Stimulated activated CD4-positive, alpha-beta T cell treated with anti-CD3 and anti-CD28 coated beads, TNF-alpha, amount 100 ng/mL, for 1 hour (primary cell): ENCODE measurements at regions not wholly inside any gene's neighbourhood (a gene's known extent, or its start where the extent isn't known, plus 50 kb on each side); places are given as distances from the start of the nearest gene placed in this dataset.

Experiments
- DNase-seq, 3 donors: peaks; one replicate each; pipeline ENCODE4 v3.0.0-alpha.2; 2020; ENCODE audit warnings: low read depth in 3 of 3, low spot score in 1 of 3

DNA sequence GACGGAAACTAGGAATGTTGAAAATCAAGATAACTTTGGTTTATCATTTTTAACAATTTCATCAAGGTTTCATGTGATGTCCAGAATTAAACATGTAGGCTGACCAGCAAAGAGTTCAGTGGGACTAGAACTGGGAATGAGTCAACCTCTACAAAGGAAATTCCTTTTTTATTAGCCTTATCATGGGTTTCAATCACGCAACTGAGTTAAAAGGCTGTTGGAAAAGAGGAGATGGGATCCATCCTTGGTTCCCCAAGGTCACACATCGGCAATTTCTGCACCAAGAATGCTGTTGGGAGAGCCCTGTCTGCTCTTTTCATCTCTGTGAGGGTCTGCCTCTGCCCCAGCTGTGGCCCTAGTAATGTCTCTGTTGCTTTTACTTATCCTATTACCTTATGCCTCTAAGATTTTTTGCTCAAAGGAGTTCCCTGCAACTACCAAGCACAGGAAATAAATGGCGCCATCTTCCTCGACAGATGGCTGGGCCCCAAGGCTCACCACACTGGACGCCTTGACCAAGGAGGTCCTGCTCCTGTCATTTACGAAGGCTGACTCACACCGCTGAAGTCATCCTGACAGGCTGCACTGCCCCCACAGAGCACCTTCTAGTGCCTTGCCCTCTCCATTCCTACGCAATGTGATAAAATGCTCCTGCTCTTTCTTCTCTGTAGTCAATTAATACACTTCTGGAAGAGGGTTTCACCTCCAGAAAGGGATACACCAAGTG is 367.4 kb downstream of the GXYLT1 start:
- no peak for DNase-seq

DNA sequence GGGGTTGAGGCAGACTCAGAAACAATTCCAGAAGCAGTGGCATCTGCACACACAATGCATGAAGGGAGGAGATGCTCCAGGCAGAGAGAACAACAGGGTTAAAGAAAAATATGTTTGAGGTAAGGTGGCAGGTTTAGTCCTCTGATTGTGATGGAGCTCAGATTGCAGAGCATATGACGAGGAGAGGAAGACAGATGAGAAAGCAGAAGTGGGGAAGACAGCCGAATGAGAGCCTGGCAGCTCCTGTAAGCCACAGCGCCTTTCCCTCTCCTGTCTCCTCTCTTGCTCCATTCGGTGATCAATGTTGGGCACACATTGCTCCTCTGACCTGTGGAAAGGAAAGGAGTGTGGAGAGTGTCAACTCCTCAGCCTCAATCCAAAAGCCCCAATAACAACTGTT is 372.2 kb downstream of the GXYLT1 start:
- no peak for DNase-seq

DNA sequence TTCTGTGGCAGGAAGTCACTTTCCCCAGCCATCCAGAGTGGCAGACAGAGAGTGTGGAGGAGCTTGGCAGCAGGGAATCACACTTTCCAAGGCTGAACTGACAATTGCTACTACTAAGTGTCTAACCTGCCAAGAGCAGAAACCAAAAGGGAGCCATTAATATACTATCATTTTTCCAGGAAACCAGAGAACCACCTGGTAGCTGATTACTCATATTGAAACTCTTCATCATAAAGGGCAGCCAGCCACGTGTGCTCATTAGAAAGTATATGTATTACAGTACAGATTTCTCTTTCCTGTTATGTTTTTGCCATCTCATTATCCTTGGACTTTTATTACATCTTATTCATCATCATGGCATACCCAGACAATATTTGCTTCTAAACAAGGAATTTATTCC is 374.9 kb downstream of the GXYLT1 start:
- DNase-seq, result no peak

DNA sequence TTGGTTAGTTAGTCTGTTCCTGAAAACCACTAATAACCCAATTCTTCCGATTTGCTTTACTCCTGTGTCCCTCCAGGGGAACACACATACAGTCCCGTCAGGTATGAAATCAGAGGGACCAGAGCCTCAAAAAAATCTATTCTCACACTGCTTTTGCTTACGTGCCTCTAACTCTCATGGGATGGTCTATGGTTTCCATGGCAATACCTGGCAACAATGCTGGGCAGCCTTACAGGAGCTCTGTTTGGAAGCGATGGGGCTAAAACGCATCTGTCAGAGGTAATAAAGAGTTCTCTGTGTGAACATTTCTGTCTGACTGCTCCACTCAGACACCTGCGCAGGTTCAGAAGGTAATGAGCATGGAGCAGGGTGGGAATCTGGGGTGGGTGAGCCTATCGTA is 376.2 kb downstream of the GXYLT1 start:
- DNase-seq, result no peak

DNA sequence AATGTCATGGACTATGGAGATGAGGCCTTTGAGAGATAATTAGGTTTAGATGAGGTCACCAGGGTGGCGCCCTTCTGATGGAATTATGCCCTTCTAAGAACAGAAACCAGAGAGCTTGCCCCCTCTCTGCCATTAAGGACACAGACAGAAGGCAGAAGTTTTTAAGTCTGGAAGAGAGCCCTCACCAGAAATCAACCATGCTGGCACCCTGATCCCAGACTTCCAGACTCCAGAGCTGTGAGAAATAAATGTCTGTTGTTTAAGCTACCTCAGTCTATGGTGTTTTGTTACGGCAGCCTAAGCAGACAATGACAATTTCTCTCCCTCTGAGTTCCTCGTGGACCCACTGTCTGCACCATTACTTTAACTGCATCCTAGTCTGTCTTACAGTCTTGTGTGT is 382.0 kb downstream of the GXYLT1 start:
- DNase-seq, result no peak

DNA sequence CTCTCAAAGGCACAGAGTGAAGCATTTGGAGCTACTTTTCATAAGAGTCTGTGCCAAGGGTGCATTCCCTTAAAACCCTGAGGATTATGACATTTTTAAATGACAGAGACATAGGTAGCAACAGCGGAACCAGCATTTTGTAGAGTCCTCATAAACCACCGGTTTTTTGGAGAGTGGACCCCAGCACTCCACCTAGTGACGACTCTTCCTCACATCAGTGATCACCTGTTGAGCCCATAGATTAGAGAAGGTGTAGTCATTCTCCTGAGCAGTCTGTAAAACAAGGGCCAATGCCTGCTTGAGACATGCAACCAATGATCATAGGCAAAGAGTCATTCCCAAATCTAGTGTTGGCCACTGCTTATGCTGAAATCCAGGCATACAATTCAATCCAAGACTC is 399.1 kb downstream of the GXYLT1 start:
- DNase-seq, result no peak

DNA sequence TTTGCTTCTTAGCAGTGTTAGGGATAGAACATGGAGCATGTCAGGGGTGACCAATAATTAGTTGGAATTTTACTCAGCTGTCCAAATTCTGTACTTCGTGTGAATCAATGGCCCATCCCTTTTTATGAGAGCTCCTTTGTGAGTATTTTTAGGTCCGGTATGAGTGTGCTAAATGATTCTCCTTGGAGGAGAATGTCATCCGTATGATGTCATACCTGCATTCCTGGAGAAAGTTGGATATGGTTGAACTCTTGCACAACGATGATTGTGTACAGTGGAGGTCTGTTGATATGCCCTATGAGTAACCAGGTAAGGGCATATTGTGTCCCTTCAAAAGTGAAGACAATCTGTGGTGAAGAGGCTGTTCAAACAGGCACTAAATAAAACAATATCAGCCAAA is 400.8 kb downstream of the GXYLT1 start:
- no peak for DNase-seq

DNA sequence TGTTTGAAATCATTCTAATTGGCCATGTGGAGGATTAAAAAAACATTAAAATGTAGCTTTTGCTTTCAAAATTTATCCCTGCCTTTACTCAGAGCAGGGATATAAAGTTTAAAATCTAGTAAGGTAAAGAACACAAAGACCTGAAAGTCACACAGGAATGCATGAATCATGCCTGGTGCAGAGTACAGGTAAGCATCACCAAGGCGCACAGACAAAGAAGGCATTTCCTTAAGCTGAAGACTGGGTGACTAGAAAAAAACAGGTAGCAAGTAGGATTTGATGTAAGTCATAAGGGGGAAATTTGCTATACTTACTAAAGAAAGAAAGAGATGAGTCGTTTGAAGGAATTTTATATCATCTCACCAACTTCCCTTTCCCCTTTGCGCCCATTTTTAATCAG is 405.6 kb downstream of the GXYLT1 start:
- DNase-seq, result no peak

DNA sequence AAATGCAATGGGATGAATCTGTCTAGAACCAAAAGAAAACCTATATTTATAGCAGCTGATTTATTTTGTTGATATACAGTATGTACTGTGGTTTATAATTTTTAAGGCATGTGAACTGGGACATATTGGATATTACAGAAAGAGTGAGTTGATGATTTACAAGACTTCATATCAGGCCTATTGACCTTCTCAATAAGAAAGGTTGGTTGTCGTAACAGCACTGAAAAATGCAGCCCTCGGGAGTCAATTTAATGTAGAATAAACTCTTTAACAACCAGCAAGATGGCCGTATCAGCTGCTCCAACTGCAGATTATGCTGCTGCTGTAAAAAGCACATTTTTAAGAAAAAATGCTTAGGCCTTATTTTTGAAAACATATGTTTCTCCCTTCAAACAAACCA is 407.3 kb downstream of the GXYLT1 start:
- DNase-seq, result no peak

DNA sequence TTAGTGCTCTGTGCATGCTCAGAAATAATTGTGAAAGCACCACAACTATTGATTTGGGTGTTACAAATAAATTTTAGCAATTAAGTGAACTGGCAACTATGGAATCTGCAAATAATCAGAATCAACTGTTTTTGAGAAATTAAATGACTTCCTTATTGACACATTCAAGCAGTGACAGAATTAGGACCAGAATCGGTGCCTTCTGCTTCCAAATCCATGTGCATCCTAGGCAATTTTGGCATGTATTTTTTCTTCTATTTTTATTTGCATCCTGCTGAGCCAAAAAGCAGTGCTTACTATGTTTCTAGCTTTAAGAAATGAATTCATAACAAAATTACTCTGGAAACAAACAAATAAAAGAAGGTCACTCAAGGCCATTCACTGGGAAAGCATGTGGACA is 408.2 kb downstream of the GXYLT1 start:
- DNase-seq, result no peak

DNA sequence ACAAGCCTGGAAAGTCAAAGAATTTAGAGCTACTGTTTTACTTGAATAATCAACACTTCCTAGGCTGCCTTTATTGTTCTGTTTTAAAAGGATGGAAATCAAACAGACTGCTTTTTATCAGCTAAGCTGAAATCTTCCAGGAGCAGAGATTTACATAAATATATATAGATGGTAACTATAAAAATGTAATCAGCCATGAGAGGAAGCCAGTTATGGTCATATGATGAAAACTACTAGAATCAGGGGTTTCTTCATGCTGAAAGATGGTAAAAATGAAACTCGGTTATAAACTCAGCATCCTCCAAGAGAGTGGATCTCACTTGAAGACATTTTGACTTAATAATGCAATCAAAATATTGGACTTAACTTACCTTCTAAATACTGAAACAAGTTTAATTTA is 413.0 kb downstream of the GXYLT1 start:
- no peak for DNase-seq

DNA sequence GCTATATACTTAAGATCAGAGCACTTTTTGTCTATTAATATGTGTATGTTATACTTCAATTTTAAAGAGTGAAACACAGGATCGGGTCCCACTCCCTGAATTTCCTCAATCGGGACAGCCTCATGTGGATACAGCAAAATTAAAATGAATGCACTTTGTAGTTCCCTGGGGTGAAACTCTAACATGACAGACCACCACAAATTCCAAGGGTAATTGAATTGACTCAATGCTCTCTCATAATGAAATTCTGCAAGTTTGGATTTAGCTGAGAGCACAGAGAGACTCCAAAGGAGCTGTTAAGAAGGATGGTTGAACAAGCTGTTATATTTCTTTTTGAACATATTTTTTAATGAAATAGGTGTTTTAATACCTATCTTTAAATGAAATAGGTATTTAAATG is 413.6 kb downstream of the GXYLT1 start:
- no peak for DNase-seq

DNA sequence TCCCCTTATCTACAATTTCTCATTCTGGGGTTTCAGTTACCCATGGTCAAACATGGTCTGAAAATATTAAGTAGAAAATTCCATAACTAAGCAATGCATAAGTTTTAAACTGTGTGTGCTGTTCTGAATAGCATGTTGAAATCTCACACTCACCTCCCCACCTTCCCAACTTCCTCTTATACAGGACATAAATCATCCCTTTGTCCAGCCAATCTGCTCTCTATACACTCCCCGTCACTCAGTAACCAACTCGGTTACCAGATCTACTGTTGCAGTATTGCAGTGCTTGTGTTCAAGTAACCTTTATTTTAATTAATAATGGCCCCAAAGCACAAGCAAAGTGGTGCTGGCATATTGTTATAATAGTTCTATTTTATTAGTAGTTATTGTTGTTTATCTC is 420.5 kb downstream of the GXYLT1 start:
- no peak for DNase-seq

DNA sequence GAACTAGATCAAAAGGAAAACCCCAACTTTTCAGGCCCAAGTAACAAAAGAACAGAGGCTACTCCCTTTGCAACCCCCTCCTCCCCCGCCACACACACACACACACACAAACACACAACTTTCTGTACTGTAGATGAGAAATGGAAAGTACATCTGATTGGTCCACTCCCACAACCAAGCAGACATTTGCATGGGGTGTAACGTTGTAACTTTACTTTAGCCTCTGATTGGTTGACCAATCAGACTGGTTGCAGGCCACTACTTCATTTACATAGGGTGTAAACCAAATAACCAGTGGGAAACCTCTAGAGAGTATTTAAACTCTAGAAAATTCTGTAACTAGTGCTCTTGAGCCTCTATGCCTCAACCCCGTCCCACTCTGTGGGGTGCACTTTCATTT is 425.5 kb downstream of the GXYLT1 start:
- DNase-seq, result no peak

DNA sequence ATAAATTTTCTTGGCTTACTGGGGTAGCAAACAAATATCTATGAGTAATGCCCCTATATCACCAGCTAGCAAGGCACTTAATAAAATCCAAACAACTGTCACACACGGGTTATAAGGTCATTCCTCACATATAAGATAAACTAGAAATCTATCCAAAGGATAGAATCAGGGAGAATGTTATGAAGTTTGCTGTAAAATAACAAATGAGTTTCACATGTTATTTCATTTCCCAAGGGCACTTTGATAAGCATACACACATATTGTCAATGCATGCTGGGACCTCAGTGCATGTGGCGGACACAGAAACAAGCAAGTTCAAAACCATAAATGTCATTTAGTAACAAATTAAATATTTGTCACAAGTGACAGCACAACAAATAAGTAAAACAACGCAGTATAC is 429.4 kb downstream of the GXYLT1 start:
- no peak for DNase-seq

DNA sequence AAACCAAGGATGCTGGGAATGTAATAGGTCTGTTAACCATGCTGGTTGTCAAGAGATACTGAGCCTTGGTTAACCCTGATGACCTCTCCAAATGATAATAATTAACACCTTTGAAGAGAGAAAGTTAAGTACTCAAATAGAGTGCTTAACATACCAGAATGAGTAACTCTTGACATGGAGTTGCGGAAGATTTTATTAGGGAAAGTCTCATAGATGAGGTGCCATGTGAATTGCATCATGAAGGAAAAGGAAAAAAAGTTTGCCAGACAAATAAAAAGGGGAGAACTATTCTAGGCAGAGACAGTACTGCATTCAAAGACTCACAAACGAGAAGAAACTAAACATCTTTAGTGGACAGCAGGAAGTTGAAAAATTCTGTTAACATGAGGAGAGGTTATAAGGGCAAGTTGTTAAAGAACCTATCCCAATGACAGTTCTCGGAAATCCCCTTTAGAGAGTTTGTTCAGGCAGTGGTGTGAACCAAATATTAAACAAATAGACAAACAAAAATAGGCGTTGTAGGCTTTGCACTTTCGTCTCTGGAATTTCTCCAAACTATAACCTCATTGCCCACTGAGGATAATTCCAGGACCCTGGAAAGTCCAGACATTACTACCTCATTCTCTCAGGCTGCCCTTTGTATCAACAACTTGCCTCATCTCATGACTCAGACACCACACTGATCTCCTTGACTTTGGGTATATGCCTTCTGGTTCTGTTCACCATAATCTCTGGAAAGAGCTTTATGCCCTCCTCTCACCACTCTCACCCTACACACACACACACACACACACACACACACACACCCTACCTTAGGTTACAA is 435.0 kb downstream of the GXYLT1 start:
- DNase-seq, result no peak

DNA sequence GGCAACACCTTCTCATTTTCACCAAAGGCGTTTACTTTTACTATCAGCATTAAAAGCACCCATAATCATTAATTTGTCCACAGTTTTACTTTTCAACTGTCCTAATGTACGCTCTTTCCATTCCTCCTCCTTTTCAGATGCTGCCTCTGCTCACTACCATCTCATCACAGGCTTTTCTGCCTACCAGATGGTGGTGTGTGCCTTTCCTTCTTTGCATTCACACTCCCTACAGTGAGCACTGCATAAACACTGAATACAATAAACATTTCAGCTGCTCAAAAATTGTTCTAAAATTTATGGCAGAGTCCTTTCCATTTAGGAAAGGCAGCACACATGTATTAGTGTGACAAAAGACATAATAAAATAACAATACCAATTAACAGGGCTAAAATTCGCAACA is 435.7 kb downstream of the GXYLT1 start:
- no peak for DNase-seq

DNA sequence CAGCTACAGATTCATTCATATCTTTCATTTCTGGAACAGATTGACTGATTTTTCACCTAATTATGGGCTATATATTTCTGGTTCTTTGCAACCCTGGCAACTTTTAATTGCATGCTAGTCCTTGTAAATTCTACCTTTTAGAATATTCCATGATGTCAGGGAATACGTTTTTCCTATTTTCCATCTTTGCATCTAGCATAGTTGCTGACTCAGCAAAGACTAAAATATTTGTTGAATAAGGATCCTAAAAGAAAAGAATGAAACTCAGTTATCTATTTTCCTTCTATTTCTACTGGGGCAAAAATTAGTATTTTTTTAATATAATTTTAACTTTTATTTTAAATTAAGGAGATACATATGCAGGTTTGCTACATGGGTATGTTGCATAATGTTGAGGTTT is 438.3 kb downstream of the GXYLT1 start:
- no peak for DNase-seq

DNA sequence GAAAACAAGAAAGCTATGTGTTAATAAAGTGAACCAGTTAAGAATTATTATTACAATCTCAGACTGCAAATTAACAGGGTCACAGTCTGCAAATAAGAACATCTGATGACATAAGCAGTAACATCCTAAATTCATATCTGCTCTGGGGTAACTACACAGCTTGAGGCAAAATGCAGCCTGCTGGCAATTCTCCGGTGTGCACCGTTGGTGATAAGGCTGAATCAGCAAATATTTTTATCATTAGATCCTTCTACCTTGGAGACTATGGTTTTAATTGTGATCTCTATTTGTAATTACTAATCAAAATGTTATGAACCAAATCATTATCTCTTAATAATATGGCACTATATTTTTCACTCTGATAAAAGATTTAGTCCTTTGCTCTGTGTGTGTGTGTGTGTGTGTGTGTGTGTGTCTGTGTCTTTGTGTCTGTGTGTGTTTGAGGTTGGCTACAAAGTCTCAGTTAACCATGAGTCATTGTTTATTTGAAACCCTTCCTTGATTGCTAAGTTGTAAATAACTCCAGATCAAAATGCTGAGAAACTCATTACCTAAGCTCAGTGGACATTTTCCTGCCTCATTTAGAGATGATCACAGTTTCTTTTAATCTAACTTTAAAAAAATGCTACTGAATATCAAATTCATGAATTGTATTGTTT is 442.6 kb downstream of the GXYLT1 start:
- DNase-seq, result no peak

DNA sequence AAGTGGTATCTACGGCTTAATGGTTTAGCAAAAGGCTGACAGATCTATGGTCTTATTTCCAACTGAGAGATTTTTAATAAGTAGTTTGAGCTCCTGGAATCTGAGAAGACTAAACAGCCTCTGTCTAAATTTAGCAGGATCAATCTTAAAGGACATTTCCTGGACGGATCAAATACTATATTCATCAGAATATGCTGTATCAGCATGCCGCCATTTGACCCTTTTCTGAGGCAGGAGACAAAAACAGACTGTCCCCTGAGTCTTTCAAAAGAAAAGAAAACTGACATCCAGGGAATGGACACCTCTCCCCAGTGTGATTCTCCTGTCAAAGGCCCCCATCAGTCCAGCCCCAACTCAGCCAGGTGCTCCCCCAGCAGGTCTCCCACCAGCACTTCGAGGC is 443.7 kb downstream of the GXYLT1 start:
- no peak for DNase-seq

DNA sequence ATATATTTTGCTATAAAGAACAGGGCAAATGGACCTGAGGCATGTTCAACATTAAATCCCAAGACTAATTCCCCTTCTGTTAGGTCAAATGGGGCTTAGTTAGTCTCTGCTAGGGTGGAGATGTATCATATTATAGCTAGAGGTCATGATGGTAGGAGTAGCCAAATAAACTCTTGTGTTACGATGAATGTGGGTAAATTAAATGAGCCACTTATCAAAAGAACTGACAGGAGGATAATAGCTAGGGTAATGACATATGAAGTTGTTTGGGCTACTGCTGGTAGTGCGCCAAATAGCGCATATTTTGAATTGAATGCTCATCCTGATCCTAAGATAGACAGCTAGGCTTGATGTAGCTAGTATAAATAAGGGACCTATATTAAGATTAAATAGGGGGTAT is 445.0 kb downstream of the GXYLT1 start:
- no peak for DNase-seq

DNA sequence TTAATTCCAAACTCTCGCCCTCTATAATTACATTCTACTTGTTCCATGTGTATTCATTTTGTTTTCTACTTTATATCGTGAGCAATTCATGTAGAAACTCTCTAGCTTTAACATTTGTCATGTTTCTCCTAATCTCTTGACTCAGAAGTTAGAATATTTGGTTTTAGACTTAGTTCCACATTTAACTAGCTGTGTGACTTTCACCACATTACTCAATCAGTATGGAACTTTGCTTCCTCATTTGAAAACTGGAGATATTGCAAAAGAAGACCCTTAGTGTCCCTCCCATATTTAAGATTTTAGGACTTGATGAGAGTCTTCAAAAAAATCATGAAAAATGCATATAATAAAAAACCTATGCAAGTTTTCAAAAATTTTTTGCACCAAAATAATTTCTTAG is 447.5 kb downstream of the GXYLT1 start:
- no peak for DNase-seq
